ENCODE measurements at regions not wholly inside any gene's neighbourhood (a gene's known extent, or its start where the extent isn't known, plus 50 kb on each side); places are given as distances from the start of the nearest gene placed in this dataset.

GRCh38 chr1:79790950-79791349 lies 784.4 kb upstream of the ADGRL4 start:
- TF ChIP-seq CTCF (conservative IDR thresholded peaks at IDR 0.05; ENCODE audit: low read length) (no peak), EZH2phosphoT487 (IDR thresholded peaks at IDR 0.05; ENCODE audit: borderline replicate concordance, low read depth, low read length) (no peak)
